Cardiac muscle cell (in vitro differentiated cells and primary cell): ENCODE measurements at regions not wholly inside any gene's neighbourhood (a gene's known extent, or its start where the extent isn't known, plus 50 kb on each side); places are given as distances from the start of the nearest gene placed in this dataset.

Source experiments
- DNase-seq, 2 donors: peaks; one replicate each; pipeline versions ENCODE4 v3.0.0 to v3.0.0-alpha.2; 2010 to 2017; ENCODE audit warnings: low read depth in 1 of 2, low spot score in 1 of 2
- H3K27ac ChIP-seq: fragments of 200-600 bp; sonication (generic); 2 replicates; pipeline ENCODE4 v1.5.1; 2016
- H3K27me3 ChIP-seq: fragments of 200-600 bp; sonication (generic); 2 replicates; pipeline ENCODE4 v1.6.0; 2016; ENCODE audit warnings: control low read depth
- H3K36me3 ChIP-seq: fragments of 200-600 bp; sonication (generic); 2 replicates; pipeline ENCODE4 v1.5.1; 2016; ENCODE audit warnings: control low read depth
- H3K4me1 ChIP-seq: fragments of 200-600 bp; sonication (generic); 2 replicates; pipeline ENCODE4 v1.8.1; 2017; ENCODE audit warnings: low read depth, mild to moderate bottlenecking, mixed run types
- H3K4me3 ChIP-seq: fragments of 200-600 bp; sonication (generic); 2 replicates; pipeline ENCODE4 v1.5.1; 2016; ENCODE audit warnings: mild to moderate bottlenecking
- H3K9me3 ChIP-seq: fragments of 200-600 bp; sonication (generic); 2 replicates; pipeline ENCODE4 v1.5.1; 2017; ENCODE audit warnings: low read depth, mild to moderate bottlenecking, control low read depth
- CTCF ChIP-seq: IDR thresholded peaks from 2 replicates; pipeline ENCODE4 v1.5.1; 2012; ENCODE audit warnings: low read depth, mild to moderate bottlenecking, low read length

GRCh38 chr6:43987838-43988439, 139.3 kb downstream of the MRPL14 start:
- Histone ChIP-seq H3K4me3 (no peak overlapping the region), H3K27ac (no peak overlapping the region), H3K36me3 (no peaks in the 10 kb centered on the region), H3K27me3 (no peaks in the 10 kb centered on the region), H3K4me1 (peaks cover 41% of the 10 kb centered on the region), H3K9me3 (no peaks in the 10 kb centered on the region)
- no peak for DNase-seq
- TF ChIP-seq CTCF: no peak

- peaks cover 39% of the 10 kb centered on the region for H3K4me1 ChIP-seq
- DNase-seq: peak in 1 of 2 donors; percentile 43
- H3K27me3 ChIP-seq: no peaks in the 10 kb centered on the region
- TF ChIP-seq CTCF: no peak
- no peaks in the 10 kb centered on the region for H3K36me3 ChIP-seq
- H3K4me3 ChIP-seq: no peak overlapping the region
- H3K9me3 ChIP-seq: no peaks in the 10 kb centered on the region
- peak overlapping the region; percentile 36 for H3K27ac ChIP-seq
Measured at GRCh38 chr6:43986177-43986825, 141.0 kb downstream of the MRPL14 start.

- DNase-seq: no peak
- no peak overlapping the region for H3K27ac ChIP-seq
- no peaks in the 10 kb centered on the region for H3K9me3 ChIP-seq
- no peaks in the 10 kb centered on the region for H3K27me3 ChIP-seq
- no peak overlapping the region for H3K4me3 ChIP-seq
- TF ChIP-seq CTCF: no peak
- no peaks in the 10 kb centered on the region for H3K36me3 ChIP-seq
- peaks cover 31% of the 10 kb centered on the region for H3K4me1 ChIP-seq
Measured at GRCh38 chr6:43985329-43985728, 141.9 kb downstream of the MRPL14 start.

GRCh38 chr6:43984442-43985321, 142.6 kb downstream of the MRPL14 start:
- Histone ChIP-seq H3K4me1 (peaks cover 25% of the 10 kb centered on the region), H3K27ac (no peak overlapping the region), H3K27me3 (no peaks in the 10 kb centered on the region), H3K36me3 (no peaks in the 10 kb centered on the region), H3K9me3 (no peaks in the 10 kb centered on the region), H3K4me3 (no peak overlapping the region)
- no peak for TF ChIP-seq CTCF
- DNase-seq: peak in 1 of 2 donors; percentile 26

- peaks cover 21% of the 10 kb centered on the region for H3K4me1 ChIP-seq
- DNase-seq: no peak
Measured at GRCh38 chr6:43983632-43984031, 143.6 kb downstream of the MRPL14 start.

More at GRCh38 chr6:43983632-43984031, 143.6 kb downstream of the MRPL14 start:
- no peaks in the 10 kb centered on the region for H3K27me3 ChIP-seq
- no peaks in the 10 kb centered on the region for H3K9me3 ChIP-seq
- no peaks in the 10 kb centered on the region for H3K36me3 ChIP-seq
- H3K27ac ChIP-seq: no peak overlapping the region
- H3K4me3 ChIP-seq: no peak overlapping the region
- TF ChIP-seq CTCF: no peak
